ENCODE measurements at regions not wholly inside any gene's neighbourhood (a gene's known extent, or its start where the extent isn't known, plus 50 kb on each side); places are given as distances from the start of the nearest gene placed in this dataset.

DNA sequence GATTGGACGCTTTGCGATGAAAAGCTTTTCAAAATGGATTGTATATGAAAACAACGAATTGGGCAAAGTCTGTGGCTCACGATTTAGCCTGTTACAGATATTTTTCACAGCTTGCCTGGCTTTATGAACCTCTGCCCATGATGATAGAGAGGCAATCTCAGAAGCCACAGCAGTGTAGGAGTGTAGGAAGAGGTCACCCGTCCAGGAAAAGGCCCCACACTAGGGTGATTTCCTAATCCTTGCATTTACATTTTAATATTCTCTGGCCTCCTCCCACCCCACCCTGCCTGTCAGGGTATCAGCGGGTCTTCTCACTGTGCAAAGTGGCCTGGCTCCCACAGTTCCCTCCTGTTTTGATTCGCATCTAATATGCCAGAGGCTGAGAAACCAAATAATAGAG, 81.8 kb upstream of the FOXN3 start:
- Mint-ChIP-seq H3K9me3 (peaks cover 0 to 2% (median 0%) of the 10 kb centered on the region in 7 donors), H3K27me3 (ENCODE audit: low read depth in 3 of 3) (peaks cover 0 to 4% (median 0%) of the 10 kb centered on the region in 3 donors), H3K4me3 (peak overlapping the region in 1 of 2 donors; percentile 59), H3K27ac (peak overlapping the region; percentile 73 to 93 (median 88)), H3K4me1 (peaks cover 34% of the 10 kb centered on the region), H3K36me3 (peaks cover 30 to 33% of the 10 kb centered on the region in 2 donors)
- H3K4me1 ChIP-seq (ENCODE audit: control insufficient read depth in 1 of 2, insufficient read depth in 2 of 2, low read length in 2 of 2) = peaks cover 18 to 33% of the 10 kb centered on the region in 2 donors
- peaks cover 5% of the 10 kb centered on the region for H4K20me1 ChIP-seq (ENCODE audit: insufficient read depth, low read length)
- WGBS (ENCODE audit: insufficient coverage) = 60% methylated on average over 1 of the region's 7 CpGs
- no peak overlapping the region for H3K9ac ChIP-seq (ENCODE audit: insufficient read depth, low read length, poor library complexity, severe bottlenecking)
- H3K79me2 ChIP-seq (ENCODE audit: insufficient read depth, low read length) = peaks cover 31% of the 10 kb centered on the region
- peak overlapping the region; percentile 75 for H2AFZ ChIP-seq (ENCODE audit: insufficient read depth, low read depth, low read length, poor library complexity, severe bottlenecking)
- H3K4me3 ChIP-seq (replicated peaks in 1 of 3; ENCODE audit: low read depth in 2 of 3, low read length in 3 of 3) = peak overlapping the region in 1 of 3 experiments; percentile 1
- H3K4me2 ChIP-seq (replicated peaks; ENCODE audit: extremely low read depth, low read length, poor library complexity, severe bottlenecking) = peak overlapping the region; percentile 3
- H3K9me3 ChIP-seq (replicated peaks in 1 of 2; ENCODE audit: control insufficient read depth in 1 of 2, insufficient read depth in 1 of 2, low read length in 2 of 2) = no peaks in the 10 kb centered on the region
- H3K27ac ChIP-seq (ENCODE audit: low read depth in 1 of 2, low read length in 2 of 2) = peak overlapping the region; percentile 8 to 74
- no peaks in the 10 kb centered on the region for H3K27me3 ChIP-seq (ENCODE audit: control insufficient read depth in 2 of 2, insufficient read depth in 2 of 2, low read length in 2 of 2)
- no peak for DNase-seq
- intact Hi-C loops (cut with micrococcal nuclease) = no loop called here
- TF ChIP-seq, protein P1, sequence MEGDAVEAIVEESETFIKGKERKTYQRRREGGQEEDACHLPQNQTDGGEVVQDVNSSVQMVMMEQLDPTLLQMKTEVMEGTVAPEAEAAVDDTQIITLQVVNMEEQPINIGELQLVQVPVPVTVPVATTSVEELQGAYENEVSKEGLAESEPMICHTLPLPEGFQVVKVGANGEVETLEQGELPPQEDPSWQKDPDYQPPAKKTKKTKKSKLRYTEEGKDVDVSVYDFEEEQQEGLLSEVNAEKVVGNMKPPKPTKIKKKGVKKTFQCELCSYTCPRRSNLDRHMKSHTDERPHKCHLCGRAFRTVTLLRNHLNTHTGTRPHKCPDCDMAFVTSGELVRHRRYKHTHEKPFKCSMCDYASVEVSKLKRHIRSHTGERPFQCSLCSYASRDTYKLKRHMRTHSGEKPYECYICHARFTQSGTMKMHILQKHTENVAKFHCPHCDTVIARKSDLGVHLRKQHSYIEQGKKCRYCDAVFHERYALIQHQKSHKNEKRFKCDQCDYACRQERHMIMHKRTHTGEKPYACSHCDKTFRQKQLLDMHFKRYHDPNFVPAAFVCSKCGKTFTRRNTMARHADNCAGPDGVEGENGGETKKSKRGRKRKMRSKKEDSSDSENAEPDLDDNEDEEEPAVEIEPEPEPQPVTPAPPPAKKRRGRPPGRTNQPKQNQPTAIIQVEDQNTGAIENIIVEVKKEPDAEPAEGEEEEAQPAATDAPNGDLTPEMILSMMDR (IDR thresholded peaks at IDR 0.05) = no peak
- peaks cover 0 to 13% of the 10 kb centered on the region in 2 donors for H3K36me3 ChIP-seq (replicated peaks in 1 of 2; ENCODE audit: control insufficient read depth in 1 of 2, insufficient read depth in 2 of 2, low read length in 2 of 2)

DNA sequence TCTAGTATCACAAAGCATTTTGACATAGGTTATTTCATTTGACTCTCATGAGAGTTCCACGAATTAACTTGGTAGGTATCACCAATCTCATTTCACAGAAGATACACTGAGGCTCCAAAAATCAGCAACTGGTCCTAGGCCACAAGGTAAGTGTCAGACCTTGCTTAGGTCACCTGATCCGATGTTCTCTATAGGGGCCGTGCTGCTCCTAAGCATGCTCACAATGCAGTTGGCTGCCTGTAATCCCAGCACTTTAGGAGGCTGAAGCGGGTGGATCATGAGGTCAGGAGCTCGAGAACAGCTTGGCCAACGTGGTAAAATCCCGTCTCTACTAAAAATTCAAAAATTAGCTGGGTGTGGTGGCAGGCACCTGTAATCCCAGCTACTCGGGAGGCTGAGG, 78.7 kb upstream of the FOXN3 start:
- Histone ChIP-seq H3K4me3 (replicated peaks in 1 of 3; ENCODE audit: low read depth in 2 of 3, low read length in 3 of 3) (no peak overlapping the region), H3K27me3 (ENCODE audit: control insufficient read depth in 2 of 2, insufficient read depth in 2 of 2, low read length in 2 of 2) (no peaks in the 10 kb centered on the region), H2AFZ (ENCODE audit: insufficient read depth, low read depth, low read length, poor library complexity, severe bottlenecking) (no peak overlapping the region), H3K36me3 (replicated peaks in 1 of 2; ENCODE audit: control insufficient read depth in 1 of 2, insufficient read depth in 2 of 2, low read length in 2 of 2) (peaks cover 0 to 8% of the 10 kb centered on the region in 2 donors), H4K20me1 (ENCODE audit: insufficient read depth, low read length) (no peaks in the 10 kb centered on the region), H3K4me2 (replicated peaks; ENCODE audit: extremely low read depth, low read length, poor library complexity, severe bottlenecking) (no peak overlapping the region), H3K9me3 (replicated peaks in 1 of 2; ENCODE audit: control insufficient read depth in 1 of 2, insufficient read depth in 1 of 2, low read length in 2 of 2) (no peaks in the 10 kb centered on the region), H3K27ac (ENCODE audit: low read depth in 1 of 2, low read length in 2 of 2) (no peak overlapping the region), H3K9ac (ENCODE audit: insufficient read depth, low read length, poor library complexity, severe bottlenecking) (no peak overlapping the region), H3K4me1 (ENCODE audit: control insufficient read depth in 1 of 2, insufficient read depth in 2 of 2, low read length in 2 of 2) (peaks cover 12 to 21% of the 10 kb centered on the region in 2 donors), H3K79me2 (ENCODE audit: insufficient read depth, low read length) (peaks cover 33% of the 10 kb centered on the region)
- H3K9me3 Mint-ChIP-seq = peaks cover 0 to 2% (median 0%) of the 10 kb centered on the region in 7 donors
- H3K27ac Mint-ChIP-seq = peak overlapping the region in 2 of 7 donors; percentile 6 to 12
- TF ChIP-seq, protein P1 (IDR thresholded peaks at IDR 0.05) = no peak
- no peak for DNase-seq
- 93% methylated on average over 6 of the region's 8 CpGs for WGBS (ENCODE audit: insufficient coverage)
- intact Hi-C loops (cut with micrococcal nuclease) = no loop called here
- H3K4me1 Mint-ChIP-seq = peaks cover 23% of the 10 kb centered on the region
- peaks cover 0 to 2% (median 0%) of the 10 kb centered on the region in 3 donors for H3K27me3 Mint-ChIP-seq (ENCODE audit: low read depth in 3 of 3)
- peaks cover 18 to 23% of the 10 kb centered on the region in 2 donors for H3K36me3 Mint-ChIP-seq
- H3K4me3 Mint-ChIP-seq = no peak overlapping the region
